SH-SY5Y (cell line): ENCODE measurements at regions not wholly inside any gene's neighbourhood (a gene's known extent, or its start where the extent isn't known, plus 50 kb on each side); places are given as distances from the start of the nearest gene placed in this dataset.

Experiments used
- GATA2 ChIP-seq: IDR thresholded peaks from 2 replicates; pipeline ENCODE4 v1.6.1; 2011; ENCODE audit warnings: mild to moderate bottlenecking, low read depth, low read length
- GATA3 ChIP-seq: IDR thresholded peaks from 2 replicates; pipeline ENCODE4 v1.6.1; 2011; ENCODE audit warnings: low read depth, mild to moderate bottlenecking, low read length, moderate library complexity

DNA sequence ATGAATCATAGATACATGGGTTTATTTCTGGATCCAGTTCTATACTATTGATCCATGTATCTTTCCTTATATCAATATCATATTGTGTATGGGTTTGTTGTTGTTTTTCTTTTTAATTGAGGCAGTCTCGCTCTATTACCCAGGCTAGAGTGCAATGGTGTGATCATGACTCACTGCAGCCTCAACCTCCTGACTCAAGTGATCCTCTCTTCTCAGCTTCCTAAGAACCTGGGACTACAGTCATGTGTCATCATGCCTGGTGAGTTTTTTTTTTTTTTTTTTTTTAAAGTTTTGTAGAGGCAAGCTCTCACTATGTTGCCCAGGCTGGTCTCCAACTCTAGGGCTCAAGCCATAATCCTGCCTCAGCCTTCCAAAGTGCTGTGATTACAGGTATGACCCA is 1589.4 kb upstream of the TENM4 start:
- TF ChIP-seq GATA2 (no peak), GATA3 (no peak)
